ENCODE measurements at regions not wholly inside any gene's neighbourhood (a gene's known extent, or its start where the extent isn't known, plus 50 kb on each side); places are given as distances from the start of the nearest gene placed in this dataset.
"Not testable (repeated sequence)": the region's sequence is repeated elsewhere in the genome, so short reads cannot be mapped to it uniquely, and the experiment has no call there.

- H3K4me1 ChIP-seq (ENCODE audit: control insufficient read depth in 1 of 2, insufficient read depth in 2 of 2, low read length in 2 of 2), result no peaks in the 10 kb centered on the region
- H3K27me3 ChIP-seq (ENCODE audit: control insufficient read depth in 2 of 2, insufficient read depth in 2 of 2, low read length in 2 of 2), result no peaks in the 10 kb centered on the region
- TF ChIP-seq CTCF (IDR thresholded peaks at IDR 0.05), result no peak
- H3K36me3 ChIP-seq (replicated peaks in 1 of 2; ENCODE audit: control insufficient read depth in 1 of 2, insufficient read depth in 2 of 2, low read length in 2 of 2), result no peaks in the 10 kb centered on the region
- H3K36me3 Mint-ChIP-seq, result no peaks in the 10 kb centered on the region
- intact Hi-C loops (cut with micrococcal nuclease), result no loop called here
- no peak overlapping the region for H3K9ac ChIP-seq (ENCODE audit: insufficient read depth, low read length, poor library complexity, severe bottlenecking)
- no peaks in the 10 kb centered on the region for H3K27me3 Mint-ChIP-seq (ENCODE audit: low read depth in 3 of 3)
- H3K4me3 Mint-ChIP-seq, result no peak overlapping the region
- no peak overlapping the region for H3K4me2 ChIP-seq (replicated peaks; ENCODE audit: extremely low read depth, low read length, poor library complexity, severe bottlenecking)
- no peak overlapping the region for H2AFZ ChIP-seq (ENCODE audit: insufficient read depth, low read depth, low read length, poor library complexity, severe bottlenecking)
- no peak overlapping the region for H3K4me3 ChIP-seq (replicated peaks in 1 of 3; ENCODE audit: low read depth in 2 of 3, low read length in 3 of 3)
- H3K27ac Mint-ChIP-seq, result no peak overlapping the region
- H3K9me3 ChIP-seq (replicated peaks in 1 of 2; ENCODE audit: control insufficient read depth in 1 of 2, insufficient read depth in 1 of 2, low read length in 2 of 2), result peaks cover 21 to 29% of the 10 kb centered on the region in 2 donors
- no peaks in the 10 kb centered on the region for H4K20me1 ChIP-seq (ENCODE audit: insufficient read depth, low read length)
- peaks cover 11 to 46% (median 22%) of the 10 kb centered on the region in 7 donors for H3K9me3 Mint-ChIP-seq
- no peaks in the 10 kb centered on the region for H3K79me2 ChIP-seq (ENCODE audit: insufficient read depth, low read length)
- H3K27ac ChIP-seq (ENCODE audit: low read depth in 1 of 2, low read length in 2 of 2), result no peak overlapping the region
- H3K4me1 Mint-ChIP-seq, result no peaks in the 10 kb centered on the region
- DNase-seq, result no peak
Measured at GRCh38 chr2:67585400-67585799, 188.3 kb downstream of the ETAA1 start.

GRCh38 chr2:67589121-67589520 is 192.0 kb downstream of the ETAA1 start:
- H3K79me2 ChIP-seq (ENCODE audit: insufficient read depth, low read length); H3K27ac Mint-ChIP-seq; H3K4me1 Mint-ChIP-seq; H3K4me2 ChIP-seq (replicated peaks; ENCODE audit: extremely low read depth, low read length, poor library complexity, severe bottlenecking); H2AFZ ChIP-seq (ENCODE audit: insufficient read depth, low read depth, low read length, poor library complexity, severe bottlenecking); H3K27me3 Mint-ChIP-seq (ENCODE audit: low read depth in 3 of 3); H3K36me3 ChIP-seq (replicated peaks in 1 of 2; ENCODE audit: control insufficient read depth in 1 of 2, insufficient read depth in 2 of 2, low read length in 2 of 2); H3K4me3 Mint-ChIP-seq; DNase-seq; H3K27me3 ChIP-seq (ENCODE audit: control insufficient read depth in 2 of 2, insufficient read depth in 2 of 2, low read length in 2 of 2); H3K9ac ChIP-seq (ENCODE audit: insufficient read depth, low read length, poor library complexity, severe bottlenecking); H4K20me1 ChIP-seq (ENCODE audit: insufficient read depth, low read length); H3K27ac ChIP-seq (ENCODE audit: low read depth in 1 of 2, low read length in 2 of 2); H3K36me3 Mint-ChIP-seq; H3K4me3 ChIP-seq (replicated peaks in 1 of 3; ENCODE audit: low read depth in 2 of 3, low read length in 3 of 3); H3K4me1 ChIP-seq (ENCODE audit: control insufficient read depth in 1 of 2, insufficient read depth in 2 of 2, low read length in 2 of 2); intact Hi-C loops (cut with micrococcal nuclease): not testable (repeated sequence)
- WGBS (ENCODE audit: insufficient coverage), result 79% methylated on average over 3 of the region's 6 CpGs
- peaks cover 9 to 20% of the 10 kb centered on the region in 2 donors for H3K9me3 ChIP-seq (replicated peaks in 1 of 2; ENCODE audit: control insufficient read depth in 1 of 2, insufficient read depth in 1 of 2, low read length in 2 of 2)
- H3K9me3 Mint-ChIP-seq, result peaks cover 11 to 50% (median 19%) of the 10 kb centered on the region in 7 donors

GRCh38 chr2:67594522-67594921 is 197.4 kb downstream of the ETAA1 start:
- H3K27ac Mint-ChIP-seq; H3K36me3 ChIP-seq (replicated peaks in 1 of 2; ENCODE audit: control insufficient read depth in 1 of 2, insufficient read depth in 2 of 2, low read length in 2 of 2); intact Hi-C loops (cut with micrococcal nuclease); H4K20me1 ChIP-seq (ENCODE audit: insufficient read depth, low read length); H3K27me3 ChIP-seq (ENCODE audit: control insufficient read depth in 2 of 2, insufficient read depth in 2 of 2, low read length in 2 of 2); H3K27ac ChIP-seq (ENCODE audit: low read depth in 1 of 2, low read length in 2 of 2); H3K9me3 ChIP-seq (replicated peaks in 1 of 2; ENCODE audit: control insufficient read depth in 1 of 2, insufficient read depth in 1 of 2, low read length in 2 of 2); H3K4me3 ChIP-seq (replicated peaks in 1 of 3; ENCODE audit: low read depth in 2 of 3, low read length in 3 of 3); H2AFZ ChIP-seq (ENCODE audit: insufficient read depth, low read depth, low read length, poor library complexity, severe bottlenecking); DNase-seq; H3K36me3 Mint-ChIP-seq; H3K9ac ChIP-seq (ENCODE audit: insufficient read depth, low read length, poor library complexity, severe bottlenecking); H3K4me3 Mint-ChIP-seq; H3K4me2 ChIP-seq (replicated peaks; ENCODE audit: extremely low read depth, low read length, poor library complexity, severe bottlenecking); H3K27me3 Mint-ChIP-seq (ENCODE audit: low read depth in 3 of 3); H3K79me2 ChIP-seq (ENCODE audit: insufficient read depth, low read length); H3K4me1 ChIP-seq (ENCODE audit: control insufficient read depth in 1 of 2, insufficient read depth in 2 of 2, low read length in 2 of 2); H3K4me1 Mint-ChIP-seq: not testable (repeated sequence)
- H3K9me3 Mint-ChIP-seq, result peaks cover 6 to 30% (median 11%) of the 10 kb centered on the region in 7 donors
